ENCODE measurements at regions not wholly inside any gene's neighbourhood (a gene's known extent, or its start where the extent isn't known, plus 50 kb on each side); places are given as distances from the start of the nearest gene placed in this dataset.
"Not testable (repeated sequence)": the region's sequence is repeated elsewhere in the genome, so short reads cannot be mapped to it uniquely, and the experiment has no call there.

GRCh38 chr3:13740795-13741194 is 139.1 kb downstream of the WNT7A start:
- Histone ChIP-seq H3K36me3 (no peaks in the 10 kb centered on the region), H4K20me1 (no peaks in the 10 kb centered on the region), H3K4me1 (no peaks in the 10 kb centered on the region), H3K9ac (no peak overlapping the region), H3K27ac (no peak overlapping the region), H3K9me3 (replicated peaks in 1 of 11) (peaks cover 63 to 81% (median 73%) of the 10 kb centered on the region in 11 experiments), H3K4me3 (no peak overlapping the region), H3K27me3 (no peaks in the 10 kb centered on the region), H3K4me2 (no peak overlapping the region)
- no peak for TF ChIP-seq Cebpa-rat (IDR thresholded peaks at IDR 0.05)

GRCh38 chr3:13733726-13734125 is 146.1 kb downstream of the WNT7A start:
- H3K4me2 ChIP-seq, H3K4me3 ChIP-seq, H4K20me1 ChIP-seq, H3K27ac ChIP-seq, H3K4me1 ChIP-seq, H3K36me3 ChIP-seq, H3K9ac ChIP-seq, H3K27me3 ChIP-seq: not testable (repeated sequence)
- peaks cover 47 to 60% (median 53%) of the 10 kb centered on the region in 11 experiments for H3K9me3 ChIP-seq (replicated peaks in 1 of 11)

GRCh38 chr3:13728487-13728886 is 151.4 kb downstream of the WNT7A start:
- Histone ChIP-seq H3K27ac (no peak overlapping the region), H3K9ac (no peak overlapping the region), H3K4me2 (no peak overlapping the region), H3K27me3 (no peaks in the 10 kb centered on the region), H3K9me3 (replicated peaks in 1 of 11) (peaks cover 0 to 8% (median 4%) of the 10 kb centered on the region in 11 experiments; a peak in 11 of 22 replicates), H3K36me3 (no peaks in the 10 kb centered on the region), H4K20me1 (no peaks in the 10 kb centered on the region), H3K4me3 (no peak overlapping the region), H3K4me1 (no peaks in the 10 kb centered on the region)
- no peak for TF ChIP-seq Cebpa-rat (IDR thresholded peaks at IDR 0.05)

DNA sequence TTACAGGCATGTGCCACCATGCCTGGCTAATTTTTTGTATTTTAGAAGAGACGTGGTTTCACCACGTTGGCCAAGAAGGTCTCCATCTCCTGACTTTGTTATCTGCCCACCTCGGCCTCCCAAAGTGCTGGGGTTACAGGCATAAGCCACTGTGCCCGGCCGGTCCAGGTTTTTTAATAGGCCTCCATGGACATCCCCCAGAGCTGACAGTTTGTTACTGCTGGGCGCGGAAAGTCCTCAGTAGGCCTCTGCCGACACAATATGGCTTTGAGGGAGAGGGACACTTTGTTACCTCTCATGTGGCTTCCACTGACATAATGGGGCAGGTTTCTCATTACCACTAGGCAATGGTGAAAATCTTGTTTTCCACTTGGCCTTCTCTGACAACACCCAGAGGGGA is 152.0 kb downstream of the WNT7A start:
- Histone ChIP-seq H3K27ac (no peak overlapping the region), H3K27me3 (no peaks in the 10 kb centered on the region), H3K4me1 (no peaks in the 10 kb centered on the region), H3K9me3 (replicated peaks in 1 of 11) (peaks cover 0 to 6% (median 0%) of the 10 kb centered on the region in 11 experiments; a peak in 3 of 22 replicates), H3K4me2 (no peak overlapping the region), H3K9ac (no peak overlapping the region), H3K36me3 (no peaks in the 10 kb centered on the region), H4K20me1 (no peaks in the 10 kb centered on the region), H3K4me3 (no peak overlapping the region)
- no peak for TF ChIP-seq Cebpa-rat (IDR thresholded peaks at IDR 0.05)

GRCh38 chr3:13723676-13724207 is 156.1 kb downstream of the WNT7A start:
- Histone ChIP-seq H3K9ac (no peak overlapping the region), H3K9me3 (replicated peaks in 1 of 11) (peaks cover 0 to 8% (median 0%) of the 10 kb centered on the region in 11 experiments; a peak in 5 of 22 replicates), H3K27me3 (no peaks in the 10 kb centered on the region), H3K4me3 (no peak overlapping the region), H3K4me2 (no peak overlapping the region), H3K27ac (no peak overlapping the region), H4K20me1 (no peaks in the 10 kb centered on the region), H3K4me1 (no peaks in the 10 kb centered on the region), H3K36me3 (no peaks in the 10 kb centered on the region)
- TF ChIP-seq Cebpa-rat (IDR thresholded peaks at IDR 0.05): no peak

- peaks cover 0 to 8% (median 0%) of the 10 kb centered on the region in 11 experiments; a peak in 5 of 22 replicates for H3K9me3 ChIP-seq (replicated peaks in 1 of 11)
- H3K27ac ChIP-seq: no peak overlapping the region
- no peaks in the 10 kb centered on the region for H4K20me1 ChIP-seq
- H3K9ac ChIP-seq: no peak overlapping the region
- H3K27me3 ChIP-seq: no peaks in the 10 kb centered on the region
- no peaks in the 10 kb centered on the region for H3K36me3 ChIP-seq
- no peak for TF ChIP-seq Cebpa-rat (IDR thresholded peaks at IDR 0.05)
- no peak overlapping the region for H3K4me3 ChIP-seq
- H3K4me1 ChIP-seq: no peaks in the 10 kb centered on the region
- no peak overlapping the region for H3K4me2 ChIP-seq
Measured at GRCh38 chr3:13722178-13722577, 157.7 kb downstream of the WNT7A start.

- no peaks in the 10 kb centered on the region for H3K36me3 ChIP-seq
- H3K27ac ChIP-seq: no peak overlapping the region
- no peaks in the 10 kb centered on the region for H3K4me1 ChIP-seq
- H3K27me3 ChIP-seq: no peaks in the 10 kb centered on the region
- H3K9ac ChIP-seq: no peak overlapping the region
- H4K20me1 ChIP-seq: no peaks in the 10 kb centered on the region
- TF ChIP-seq Cebpa-rat (IDR thresholded peaks at IDR 0.05): no peak
- no peak overlapping the region for H3K4me2 ChIP-seq
- peaks cover 4 to 19% (median 14%) of the 10 kb centered on the region in 11 experiments; a peak in 20 of 22 replicates for H3K9me3 ChIP-seq (replicated peaks in 1 of 11)
- no peak overlapping the region for H3K4me3 ChIP-seq
Measured at GRCh38 chr3:13718436-13718835, 161.4 kb downstream of the WNT7A start.

GRCh38 chr3:13718000-13718399 is 161.9 kb downstream of the WNT7A start:
- H3K27ac ChIP-seq: no peak overlapping the region
- H4K20me1 ChIP-seq: no peaks in the 10 kb centered on the region
- no peaks in the 10 kb centered on the region for H3K36me3 ChIP-seq
- no peaks in the 10 kb centered on the region for H3K4me1 ChIP-seq
- peaks cover 8 to 23% (median 18%) of the 10 kb centered on the region in 11 experiments; a peak in 21 of 22 replicates for H3K9me3 ChIP-seq (replicated peaks in 1 of 11)
- no peak for TF ChIP-seq Cebpa-rat (IDR thresholded peaks at IDR 0.05)
- no peak overlapping the region for H3K9ac ChIP-seq
- no peak overlapping the region for H3K4me2 ChIP-seq
- H3K4me3 ChIP-seq: no peak overlapping the region
- no peaks in the 10 kb centered on the region for H3K27me3 ChIP-seq

DNA sequence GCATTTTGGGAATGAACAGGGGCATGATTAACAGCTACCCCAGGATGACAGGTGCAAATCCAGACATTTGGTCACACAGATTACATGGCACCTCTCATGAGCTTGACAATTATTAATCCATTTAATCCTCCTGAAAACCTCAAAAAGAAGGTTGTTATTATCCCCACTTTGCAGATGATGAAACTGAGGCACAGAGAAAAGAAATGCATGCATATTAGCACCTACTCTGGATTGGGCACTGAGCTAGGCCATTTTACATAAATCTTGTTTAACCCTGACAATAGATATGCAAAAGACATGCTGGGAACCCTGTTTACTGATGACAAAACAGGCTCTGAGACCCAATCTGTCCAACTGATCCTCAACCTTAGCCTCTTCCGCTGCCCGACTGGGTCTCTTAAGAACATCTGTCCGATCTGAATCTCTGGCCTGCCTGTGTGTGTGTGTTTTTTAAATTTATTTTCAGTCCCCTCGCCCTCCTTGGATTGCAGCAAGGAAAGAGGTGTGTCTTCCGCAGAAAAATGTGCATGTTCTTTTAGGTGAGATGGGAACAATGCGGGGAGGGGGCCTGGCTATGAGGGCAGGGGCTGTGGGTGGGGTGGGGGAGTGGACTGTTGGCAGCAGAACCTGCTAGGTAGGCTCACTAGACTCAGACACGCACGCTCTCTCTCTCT is 162.5 kb downstream of the WNT7A start:
- H3K9me3 ChIP-seq (replicated peaks in 1 of 11): peaks cover 14 to 30% (median 24%) of the 10 kb centered on the region in 11 experiments; a peak in 21 of 22 replicates
- no peaks in the 10 kb centered on the region for H3K27me3 ChIP-seq
- no peak overlapping the region for H3K27ac ChIP-seq
- no peak for TF ChIP-seq Cebpa-rat (IDR thresholded peaks at IDR 0.05)
- H3K4me1 ChIP-seq: no peaks in the 10 kb centered on the region
- H3K36me3 ChIP-seq: no peaks in the 10 kb centered on the region
- H3K9ac ChIP-seq: no peak overlapping the region
- no peak overlapping the region for H3K4me2 ChIP-seq
- no peak overlapping the region for H3K4me3 ChIP-seq
- H4K20me1 ChIP-seq: no peaks in the 10 kb centered on the region
